HepG2 (cell line): ENCODE measurements at regions not wholly inside any gene's neighbourhood (a gene's known extent, or its start where the extent isn't known, plus 50 kb on each side); places are given as distances from the start of the nearest gene placed in this dataset.

Experiments
- ATF1 ChIP-seq: IDR thresholded peaks from 2 replicates; pipeline ENCODE4 v1.6.1; 2016; ENCODE audit warnings: mild to moderate bottlenecking, control low read depth
- ATF7 ChIP-seq, 2 experiments: fragments of 450-650 bp in 1 of 2; sonication (generic) in 1 of 2; formaldehyde crosslinking in 1 of 2; IDR thresholded peaks; 2 replicates each; pipeline versions ENCODE4 v1.4.0 to v1.6.1; 2016 to 2020; ENCODE audit warnings: antibody characterized with exemption in 1 of 2, mild to moderate bottlenecking in 1 of 2, missing genetic modification reagents in 1 of 2
- CBX5 ChIP-seq: sonication (generic); formaldehyde crosslinking; IDR thresholded peaks from 2 replicates; pipeline ENCODE4 v1.4.0; 2020; ENCODE audit warnings: missing genetic modification reagents, borderline replicate concordance
- IRX3 ChIP-seq: sonication (generic); formaldehyde crosslinking; IDR thresholded peaks from 2 replicates; pipeline ENCODE4 v1.8.1; 2023; ENCODE audit warnings: mild to moderate bottlenecking, low read depth, missing genetic modification reagents, borderline replicate concordance
- JDP2 ChIP-seq: sonication (generic); formaldehyde crosslinking; IDR thresholded peaks from 2 replicates; pipeline ENCODE4 v1.8.1; 2022; ENCODE audit warnings: missing genetic modification reagents, borderline replicate concordance
- POLR2A ChIP-seq, 2 experiments: IDR thresholded peaks; 2 replicates each; pipeline ENCODE4 v1.6.1; 2011; ENCODE audit warnings: low read depth in 2 of 2, low read length in 2 of 2, mild to moderate bottlenecking in 1 of 2, moderate library complexity in 1 of 2; ENCODE audit not compliant: insufficient read depth in 1 of 2
- SP5 ChIP-seq: IDR thresholded peaks from 2 replicates; pipeline ENCODE4 v1.6.1; 2016; ENCODE audit warnings: low read depth, borderline replicate concordance
- TOE1 ChIP-seq: sonication (generic); formaldehyde crosslinking; IDR thresholded peaks from 2 replicates; pipeline ENCODE4 v1.4.0; 2020; ENCODE audit warnings: mild to moderate bottlenecking, missing genetic modification reagents
- ZNF274 ChIP-seq: sonication (generic); formaldehyde crosslinking; IDR thresholded peaks from 2 replicates; pipeline ENCODE4 v1.5.1; 2020; ENCODE audit warnings: mild to moderate bottlenecking, missing genetic modification reagents
- ZNF780A ChIP-seq: sonication (generic); formaldehyde crosslinking; IDR thresholded peaks from 2 replicates; pipeline ENCODE4 v1.8.0; 2022; ENCODE audit warnings: mild to moderate bottlenecking, missing genetic modification reagents, moderate library complexity
- TF ChIP-seq, protein P1 (sequence below): sonication (generic); formaldehyde crosslinking; IDR thresholded peaks from 2 replicates; pipeline ENCODE4 v1.5.0; 2020; ENCODE audit warnings: mild to moderate bottlenecking, missing genetic modification reagents, moderate library complexity
- TF ChIP-seq, protein P2 (sequence below): IDR thresholded peaks from 2 replicates; pipeline ENCODE4 v1.6.1; 2016

DNA sequence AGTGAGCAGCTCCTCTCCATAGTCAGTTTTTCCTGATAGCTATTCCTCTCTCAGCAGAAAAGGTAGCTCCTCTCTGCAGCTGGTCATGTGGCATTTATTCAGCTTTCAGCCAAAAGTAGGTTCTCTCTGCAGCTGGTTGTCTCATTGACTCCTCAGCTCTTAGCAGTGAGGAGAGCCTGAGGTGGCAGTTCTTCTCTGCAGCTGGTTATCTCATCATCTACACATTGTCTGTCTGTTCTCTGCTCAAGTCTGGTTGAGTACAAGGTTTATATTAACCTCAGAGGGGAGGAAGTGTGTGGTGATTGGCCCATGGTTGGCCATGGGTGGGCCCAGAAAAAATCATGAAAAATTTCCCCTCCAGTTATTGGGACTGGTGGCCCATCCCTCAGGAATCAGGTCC is 338.3 kb downstream of the KDM5D start:
- TF ChIP-seq POLR2A (IDR thresholded peaks at IDR 0.05; ENCODE audit: insufficient read depth in 1 of 2, low read depth in 2 of 2, low read length in 2 of 2) (no peak), ZNF274 (no peak), TOE1 (CRISPR knock-in tag) (no peak), ATF7 (IDR thresholded peaks at IDR 0.05) (no peak), ATF7 (CRISPR knock-in tag; IDR thresholded peaks at IDR 0.05) (no peak), JDP2 (no peak), IRX3 (CRISPR knock-in tag) (no peak), CBX5 (CRISPR knock-in tag) (no peak), ATF1 (CRISPR knock-in tag) (no peak), ZNF780A (CRISPR knock-in tag) (no peak), SP5 (CRISPR knock-in tag) (no peak)
- TF ChIP-seq, protein P1, sequence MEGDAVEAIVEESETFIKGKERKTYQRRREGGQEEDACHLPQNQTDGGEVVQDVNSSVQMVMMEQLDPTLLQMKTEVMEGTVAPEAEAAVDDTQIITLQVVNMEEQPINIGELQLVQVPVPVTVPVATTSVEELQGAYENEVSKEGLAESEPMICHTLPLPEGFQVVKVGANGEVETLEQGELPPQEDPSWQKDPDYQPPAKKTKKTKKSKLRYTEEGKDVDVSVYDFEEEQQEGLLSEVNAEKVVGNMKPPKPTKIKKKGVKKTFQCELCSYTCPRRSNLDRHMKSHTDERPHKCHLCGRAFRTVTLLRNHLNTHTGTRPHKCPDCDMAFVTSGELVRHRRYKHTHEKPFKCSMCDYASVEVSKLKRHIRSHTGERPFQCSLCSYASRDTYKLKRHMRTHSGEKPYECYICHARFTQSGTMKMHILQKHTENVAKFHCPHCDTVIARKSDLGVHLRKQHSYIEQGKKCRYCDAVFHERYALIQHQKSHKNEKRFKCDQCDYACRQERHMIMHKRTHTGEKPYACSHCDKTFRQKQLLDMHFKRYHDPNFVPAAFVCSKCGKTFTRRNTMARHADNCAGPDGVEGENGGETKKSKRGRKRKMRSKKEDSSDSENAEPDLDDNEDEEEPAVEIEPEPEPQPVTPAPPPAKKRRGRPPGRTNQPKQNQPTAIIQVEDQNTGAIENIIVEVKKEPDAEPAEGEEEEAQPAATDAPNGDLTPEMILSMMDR (CRISPR knock-in tag), result no peak
- TF ChIP-seq, protein P2, sequence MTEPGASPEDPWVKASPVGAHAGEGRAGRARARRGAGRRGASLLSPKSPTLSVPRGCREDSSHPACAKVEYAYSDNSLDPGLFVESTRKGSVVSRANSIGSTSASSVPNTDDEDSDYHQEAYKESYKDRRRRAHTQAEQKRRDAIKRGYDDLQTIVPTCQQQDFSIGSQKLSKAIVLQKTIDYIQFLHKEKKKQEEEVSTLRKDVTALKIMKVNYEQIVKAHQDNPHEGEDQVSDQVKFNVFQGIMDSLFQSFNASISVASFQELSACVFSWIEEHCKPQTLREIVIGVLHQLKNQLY (CRISPR knock-in tag), result no peak
